COLO829 (cell line): ENCODE measurements at regions not wholly inside any gene's neighbourhood (a gene's known extent, or its start where the extent isn't known, plus 50 kb on each side); places are given as distances from the start of the nearest gene placed in this dataset.

Source experiments
- DNase-seq: peaks from one replicate; pipeline ENCODE4 v3.0.0; 2012; ENCODE audit warnings: low spot score

- DNase-seq, result no peak
Measured at GRCh38 chr17:51555153-51555552, 294.8 kb downstream of the UTP18 start.

GRCh38 chr17:51559778-51560177 is 299.4 kb downstream of the UTP18 start:
- DNase-seq, result no peak

- no peak for DNase-seq
Measured at GRCh38 chr17:51560398-51560797, 300.1 kb downstream of the UTP18 start.

GRCh38 chr17:51563961-51564360 is 303.6 kb downstream of the UTP18 start:
- DNase-seq, result no peak

GRCh38 chr17:51572115-51572514 is 311.8 kb downstream of the UTP18 start:
- DNase-seq, result no peak
